ENCODE measurements at regions not wholly inside any gene's neighbourhood (a gene's known extent, or its start where the extent isn't known, plus 50 kb on each side); places are given as distances from the start of the nearest gene placed in this dataset.

DNA sequence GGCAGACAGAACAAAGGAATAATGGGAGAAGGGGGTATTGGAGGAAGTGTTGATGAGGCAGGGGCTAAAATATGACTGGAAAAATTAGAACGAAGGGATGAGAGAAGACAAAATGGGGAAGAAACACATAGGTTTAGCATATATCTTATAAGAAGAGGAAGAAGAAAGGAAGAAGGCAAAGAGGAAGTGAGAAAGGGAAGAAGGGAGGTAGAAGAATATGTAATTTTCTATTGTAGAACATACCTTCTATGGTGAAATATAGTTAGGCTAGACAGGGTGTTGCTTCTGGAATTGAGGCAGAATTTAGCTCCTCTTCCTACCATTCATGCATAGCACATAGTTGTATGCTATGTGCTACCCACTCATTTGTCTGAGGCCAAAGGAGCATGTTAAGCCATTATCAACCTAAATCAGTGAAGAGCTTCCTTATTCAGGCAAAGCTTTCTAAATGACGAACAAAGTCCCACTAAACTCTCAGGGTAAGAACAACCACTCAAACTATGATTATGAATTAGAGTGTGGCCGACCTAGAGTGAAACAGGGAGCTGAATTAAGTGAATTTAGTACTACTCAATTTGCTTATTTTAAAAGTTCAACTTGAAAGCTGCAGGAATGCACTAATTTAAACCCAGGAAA, 180.9 kb upstream of the GALNT5 start:
- DNase-seq = peak; percentile 8

DNA sequence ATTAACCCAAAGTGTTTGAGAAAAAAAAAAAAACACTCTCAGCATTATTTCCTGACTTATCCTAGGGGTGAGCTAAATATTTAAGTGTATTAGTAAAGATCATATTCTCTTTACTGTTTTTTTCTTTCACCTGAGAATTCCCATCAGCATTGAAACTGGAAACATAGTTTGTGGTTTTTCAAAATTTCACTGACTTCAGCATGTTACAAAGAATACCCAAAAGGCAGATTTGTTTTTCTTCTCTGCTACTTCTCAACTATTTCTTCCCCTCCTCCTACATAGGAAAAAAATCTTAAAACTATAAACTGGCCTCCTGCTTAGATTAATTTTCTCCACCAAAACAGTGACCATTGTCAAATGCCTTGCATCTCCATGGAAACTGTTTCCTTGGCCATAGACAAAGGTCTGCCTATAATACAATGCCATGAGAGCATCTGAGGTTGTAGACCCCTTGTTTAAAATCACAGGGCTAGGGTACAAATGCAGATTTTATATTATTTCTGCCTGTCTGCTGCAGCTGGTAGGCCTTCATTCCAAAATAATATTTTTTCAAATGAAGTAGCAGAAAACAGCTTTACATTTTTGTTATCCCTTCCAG, 179.7 kb upstream of the GALNT5 start:
- no peak for DNase-seq

- DNase-seq = no peak
These were observed 174.6 kb upstream of the GALNT5 start for GRCh38 chr2:157082950-157083349.

DNA sequence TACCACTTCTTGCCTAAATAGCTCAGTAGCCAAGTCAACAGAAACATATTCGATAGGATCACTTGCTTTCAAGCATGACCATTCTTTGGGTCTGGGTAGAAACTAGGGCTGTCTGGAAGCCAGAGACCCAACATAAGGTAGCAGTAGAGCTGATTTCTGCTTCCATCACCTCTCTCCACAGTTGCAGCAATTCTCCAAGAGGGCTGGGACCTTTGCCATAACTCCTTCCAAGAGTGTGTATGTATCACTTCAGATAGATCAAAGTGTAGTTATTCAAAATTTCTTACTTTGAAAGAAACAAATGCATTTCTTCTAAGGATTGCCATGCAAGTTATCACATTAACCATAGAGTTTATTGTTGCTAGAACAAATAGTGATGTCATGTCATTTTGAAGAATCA, 172.0 kb upstream of the GALNT5 start:
- no peak for DNase-seq

GRCh38 chr2:157087373-157088002, 170.0 kb upstream of the GALNT5 start:
- no peak for DNase-seq

DNA sequence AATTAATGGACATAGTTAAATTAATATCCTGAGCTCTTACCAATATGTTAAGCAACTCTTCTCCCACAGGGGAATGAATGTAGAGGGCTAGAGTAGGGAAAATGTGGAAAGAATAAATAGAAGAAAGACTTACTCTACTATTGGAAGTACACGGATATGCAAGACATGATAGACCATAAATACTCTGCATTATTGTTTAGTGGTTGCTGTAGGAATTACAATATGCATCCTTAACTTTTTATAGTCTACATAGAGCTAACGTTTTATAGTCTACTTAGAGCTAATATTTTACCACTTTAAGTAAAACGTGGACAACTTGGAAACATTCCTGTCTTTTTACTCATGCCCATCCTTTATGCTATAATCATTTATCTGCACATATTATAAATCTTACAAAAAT, 163.8 kb upstream of the GALNT5 start:
- no peak for DNase-seq

DNA sequence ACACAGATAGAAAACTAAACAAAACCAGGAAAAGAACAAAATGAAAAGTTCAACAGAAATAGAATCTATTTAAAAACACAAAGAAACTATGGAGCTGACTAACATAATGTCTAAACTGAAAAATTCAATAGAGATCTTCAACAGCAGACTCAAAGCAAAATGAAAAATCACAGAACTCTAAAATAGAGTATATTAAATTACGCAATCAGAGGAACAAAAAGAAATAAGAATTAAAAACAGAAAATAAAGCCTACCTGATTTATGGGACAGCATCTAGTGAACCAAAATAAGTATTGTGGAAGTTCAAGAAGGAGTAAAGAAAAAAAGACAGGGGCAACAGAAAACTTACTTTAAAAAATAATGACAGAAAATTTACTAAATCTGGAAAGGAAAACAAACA, 152.1 kb upstream of the GALNT5 start:
- no peak for DNase-seq

DNA sequence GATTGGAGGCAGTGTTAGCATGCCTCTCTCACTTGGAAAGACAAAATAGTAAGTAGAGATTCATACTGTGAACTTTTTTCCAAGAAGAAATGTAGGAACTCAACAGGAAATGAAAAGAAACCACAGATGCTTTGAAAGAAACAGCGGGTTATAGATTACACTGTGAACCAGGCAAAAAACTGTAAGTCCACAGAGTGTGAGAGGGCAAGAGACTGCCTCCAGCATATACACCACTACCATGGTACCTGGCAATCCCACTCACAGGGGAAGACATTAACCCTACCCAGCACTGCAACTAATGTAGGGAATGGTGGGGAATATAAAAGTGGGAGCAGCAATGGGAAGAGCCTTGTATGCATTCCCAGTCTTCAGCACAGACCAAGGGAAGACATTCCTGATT, 150.6 kb upstream of the GALNT5 start:
- DNase-seq = no peak

GRCh38 chr2:157107460-157107859, 150.0 kb upstream of the GALNT5 start:
- DNase-seq = no peak

- DNase-seq = no peak
These were observed 149.6 kb upstream of the GALNT5 start for GRCh38 chr2:157107877-157108276.

GRCh38 chr2:157122776-157123175, 134.7 kb upstream of the GALNT5 start:
- no peak for DNase-seq

GRCh38 chr2:157124731-157125130, 132.8 kb upstream of the GALNT5 start:
- no peak for DNase-seq

GRCh38 chr2:157125685-157126084, 131.8 kb upstream of the GALNT5 start:
- no peak for DNase-seq

GRCh38 chr2:157127249-157128012, 130.1 kb upstream of the GALNT5 start:
- DNase-seq = no peak

GRCh38 chr2:157143901-157144300, 113.6 kb upstream of the GALNT5 start:
- DNase-seq = no peak

- DNase-seq = no peak
These were observed 108.2 kb upstream of the GALNT5 start for GRCh38 chr2:157149270-157149669.

GRCh38 chr2:157150747-157151146, 106.8 kb upstream of the GALNT5 start:
- DNase-seq = no peak

- DNase-seq = no peak
These were observed 105.1 kb upstream of the GALNT5 start for GRCh38 chr2:157152362-157152761.

- no peak for DNase-seq
These were observed 101.5 kb upstream of the GALNT5 start for GRCh38 chr2:157155992-157156391.

DNA sequence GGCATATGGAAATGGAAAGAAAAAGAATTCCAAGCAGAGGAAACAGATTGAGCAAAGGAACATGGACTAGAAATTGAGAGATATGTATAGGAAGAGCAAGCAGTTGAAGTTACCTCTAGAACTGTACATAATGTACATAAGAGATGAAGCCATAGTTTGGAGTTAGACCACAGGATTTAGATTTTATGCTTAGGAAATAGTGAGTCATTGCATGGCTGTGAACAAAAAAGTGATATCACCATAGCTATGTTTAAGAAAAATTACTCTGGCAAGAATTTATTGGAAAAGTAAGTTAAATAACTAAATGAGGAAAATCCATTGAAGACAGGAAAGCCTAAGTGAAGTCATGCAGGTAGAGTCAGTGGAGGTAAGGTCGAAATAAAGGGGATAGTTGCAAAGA, 99.4 kb upstream of the GALNT5 start:
- DNase-seq = peak; percentile 24

DNA sequence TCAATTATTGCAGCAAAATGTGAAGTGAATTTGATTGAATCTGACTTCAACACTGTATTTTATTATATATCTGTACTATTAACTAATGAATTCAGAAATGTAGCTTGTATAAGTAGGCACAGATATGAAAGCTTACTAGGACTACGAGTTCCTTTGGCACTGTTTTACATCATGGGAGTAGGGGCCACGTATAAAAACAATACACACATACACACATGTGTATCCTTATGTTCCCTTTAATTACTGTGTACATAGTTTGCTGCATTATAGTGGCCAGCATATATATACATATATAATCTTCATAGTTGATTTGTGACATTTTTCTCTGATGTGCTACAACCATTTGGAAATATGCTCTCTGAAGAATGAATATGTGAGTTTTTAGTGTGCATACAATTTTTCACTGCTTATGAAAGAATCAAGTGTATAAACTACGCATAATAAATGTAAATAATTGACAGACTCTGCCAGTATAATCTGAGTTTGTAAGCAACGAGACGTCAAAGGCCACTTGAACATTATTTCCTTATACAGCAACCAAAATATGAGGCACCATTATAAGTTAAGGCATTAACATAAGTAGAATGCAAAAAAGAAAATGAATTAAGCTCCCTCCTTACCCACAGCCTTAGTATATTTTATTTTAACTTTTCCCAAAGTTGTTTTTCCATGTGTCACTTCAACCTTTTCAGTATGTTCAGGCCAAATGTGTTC, 98.1 kb upstream of the GALNT5 start:
- DNase-seq = no peak

DNA sequence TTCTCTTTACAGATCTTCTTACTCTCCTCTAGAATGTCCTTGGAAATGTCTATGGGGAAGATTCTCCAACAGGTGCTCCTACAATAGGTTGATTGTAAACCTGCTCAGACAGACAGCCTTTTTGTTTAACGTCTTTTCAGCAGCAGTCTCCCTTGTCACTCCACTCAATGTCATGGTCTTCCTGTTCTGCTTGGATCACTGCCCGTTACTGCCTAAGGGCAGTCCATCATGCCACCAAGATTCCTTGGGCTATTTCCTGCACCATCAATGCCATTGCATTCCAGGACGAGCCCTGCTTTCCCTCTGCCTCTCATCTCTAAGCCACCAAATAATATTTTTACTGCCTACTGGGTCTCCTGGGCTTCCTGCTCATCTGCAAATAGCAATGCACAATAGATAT, 97.4 kb upstream of the GALNT5 start:
- no peak for DNase-seq

- no peak for DNase-seq
These were observed 93.1 kb upstream of the GALNT5 start for GRCh38 chr2:157164370-157164769.
